GM19324 (cell line): ENCODE measurements at regions not wholly inside any gene's neighbourhood (a gene's known extent, or its start where the extent isn't known, plus 50 kb on each side); places are given as distances from the start of the nearest gene placed in this dataset.
"Not testable (repeated sequence)": the region's sequence is repeated elsewhere in the genome, so short reads cannot be mapped to it uniquely, and the experiment has no call there.

ENCODE experiments used
- ATAC-seq: cut with Tn5 transposase; IDR thresholded peaks from one replicate; pipeline ENCODE4 v1.9.1; 2021; ENCODE audit warnings: mild to moderate bottlenecking, moderate library complexity; ENCODE audit not compliant: unreplicated experiment, low FRiP score

- ATAC-seq: no peak
Measured at GRCh38 chr6:11387707-11388430, 149.7 kb upstream of the TMEM170B start.

DNA sequence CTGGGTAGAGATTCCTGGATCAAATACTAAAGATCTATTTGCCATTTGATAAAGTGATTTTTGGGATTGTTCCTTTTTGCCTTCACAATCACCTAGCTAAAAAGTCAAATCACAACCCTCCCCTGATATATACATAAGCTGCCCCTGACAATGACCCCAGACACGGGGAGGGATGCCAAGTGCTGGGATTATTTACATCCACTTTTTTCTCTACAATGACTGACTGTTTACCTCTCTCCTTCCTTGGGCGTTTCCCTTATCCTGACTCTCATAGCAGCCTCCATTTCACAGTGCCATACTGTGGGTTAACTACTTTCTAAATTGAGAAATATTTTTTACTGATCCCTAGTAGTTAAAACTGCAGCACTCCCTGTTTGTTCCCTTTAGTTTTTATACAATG lies 150.8 kb upstream of the TMEM170B start:
- ATAC-seq: no peak

- ATAC-seq: peak; percentile 60
Measured at GRCh38 chr6:11386323-11386722, 151.2 kb upstream of the TMEM170B start.

GRCh38 chr6:11384531-11385309 lies 152.3 kb upstream of the NEDD9 start:
- no peak for ATAC-seq

- peak; percentile 82 for ATAC-seq
Measured at GRCh38 chr6:11381801-11382513, 149.5 kb upstream of the NEDD9 start.

DNA sequence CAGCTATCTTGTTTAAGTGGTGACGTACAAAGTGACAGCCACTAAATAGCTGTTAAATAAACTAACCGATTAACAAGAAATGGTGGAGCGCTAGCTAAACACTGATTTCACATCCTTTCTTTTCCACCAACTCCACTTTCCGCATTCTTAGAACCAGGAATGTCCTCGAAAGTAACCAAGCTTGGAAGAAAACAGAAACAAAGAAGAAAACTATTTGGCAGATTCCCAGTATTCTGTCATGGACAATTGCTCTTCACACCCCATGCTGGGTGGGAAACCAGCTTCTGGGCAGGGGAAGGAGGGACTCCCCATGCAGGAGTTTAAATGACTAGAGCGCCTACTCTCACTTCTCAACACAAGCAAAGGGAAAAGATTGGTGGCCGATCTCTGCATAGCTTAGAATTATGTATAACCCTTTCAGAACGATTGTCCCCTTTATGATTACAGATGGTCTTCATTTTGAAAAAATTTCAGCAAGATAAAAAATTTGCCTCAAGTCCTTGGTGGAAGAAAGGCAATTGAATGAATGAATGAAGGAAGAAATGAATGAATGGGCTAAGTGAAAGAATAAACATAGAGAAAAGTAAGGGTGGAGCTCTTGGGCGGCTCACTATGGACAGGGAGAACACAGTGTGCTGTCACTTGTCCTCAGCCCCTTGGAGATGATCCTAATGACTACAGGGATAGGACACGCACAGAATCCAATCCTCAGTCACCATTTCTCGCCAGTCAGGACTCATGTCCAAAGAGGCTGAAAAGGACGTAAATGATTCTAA lies 148.7 kb upstream of the NEDD9 start:
- no peak for ATAC-seq

GRCh38 chr6:11380549-11380948 lies 148.1 kb upstream of the NEDD9 start:
- ATAC-seq: no peak

GRCh38 chr6:11379805-11380204 lies 147.3 kb upstream of the NEDD9 start:
- no peak for ATAC-seq

GRCh38 chr6:11378639-11379038 lies 146.2 kb upstream of the NEDD9 start:
- no peak for ATAC-seq

GRCh38 chr6:11374036-11375010 lies 141.9 kb upstream of the NEDD9 start:
- peak; percentile 83 for ATAC-seq

- no peak for ATAC-seq
Measured at GRCh38 chr6:11373208-11373607, 140.7 kb upstream of the NEDD9 start.

- ATAC-seq: not testable (repeated sequence)
Measured at GRCh38 chr6:11372186-11372790, 139.8 kb upstream of the NEDD9 start.

- ATAC-seq: no peak
Measured at GRCh38 chr6:11370191-11371018, 137.9 kb upstream of the NEDD9 start.

GRCh38 chr6:11368760-11369159 lies 136.3 kb upstream of the NEDD9 start:
- ATAC-seq: no peak

GRCh38 chr6:11368264-11368663 lies 135.8 kb upstream of the NEDD9 start:
- no peak for ATAC-seq

DNA sequence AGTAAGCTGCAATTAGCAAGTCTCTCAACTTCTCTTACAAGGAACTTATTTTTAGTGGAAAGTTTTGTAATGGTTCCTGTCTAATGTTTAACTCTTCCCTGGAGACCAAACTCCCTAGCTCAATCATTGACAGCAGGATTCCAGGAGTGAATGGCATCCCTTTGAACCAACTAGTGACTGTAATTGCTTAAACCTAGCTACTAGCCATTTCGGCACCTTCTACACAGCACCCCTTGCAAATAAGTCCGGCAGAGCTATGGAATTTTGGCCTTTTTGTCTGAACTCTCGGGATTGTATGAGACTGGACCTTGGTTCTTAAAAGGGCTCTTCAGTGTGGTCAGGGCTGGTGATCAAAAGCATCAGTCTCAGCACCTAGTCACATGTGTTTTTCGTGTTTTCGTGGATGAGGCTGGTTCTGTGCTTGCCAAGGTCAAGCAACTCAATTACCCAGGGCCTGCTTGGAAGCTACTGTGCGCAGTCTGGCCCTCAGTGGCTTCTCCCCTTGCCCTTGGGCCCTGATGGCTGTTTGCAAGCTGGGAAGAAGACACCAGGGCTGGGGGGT lies 135.3 kb upstream of the NEDD9 start:
- ATAC-seq: no peak

GRCh38 chr6:11366934-11367637 lies 134.6 kb upstream of the NEDD9 start:
- ATAC-seq: no peak
